LoVo (cell line): ENCODE measurements at regions not wholly inside any gene's neighbourhood (a gene's known extent, or its start where the extent isn't known, plus 50 kb on each side); places are given as distances from the start of the nearest gene placed in this dataset.

Experiments
- DNase-seq: peaks from one replicate; pipeline ENCODE4 v3.0.0-alpha.2; 2016; ENCODE audit warnings: low spot score

GRCh38 chr5:3736466-3736865 is 140.8 kb downstream of the IRX1 start:
- DNase-seq: no peak

DNA sequence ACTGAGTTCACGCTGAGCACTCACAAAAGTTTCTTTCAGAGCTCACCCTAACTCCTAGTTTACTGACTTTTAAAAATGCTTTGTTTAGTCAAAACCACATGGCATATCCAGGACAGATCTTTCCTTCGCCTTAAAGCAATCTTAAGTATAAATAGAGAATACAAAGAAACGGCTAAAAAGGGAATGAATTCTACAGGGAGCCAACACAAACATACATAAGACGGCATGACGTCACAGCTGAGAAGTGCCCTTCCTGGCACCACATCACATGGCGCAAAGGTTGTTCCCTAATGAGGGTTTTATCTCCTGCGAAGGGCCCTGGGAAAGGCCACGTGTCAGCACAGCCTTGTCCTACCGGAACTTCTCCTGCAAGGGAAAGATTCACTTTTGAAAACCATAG is 141.3 kb downstream of the IRX1 start:
- DNase-seq: no peak

GRCh38 chr5:3738919-3739318 is 143.3 kb downstream of the IRX1 start:
- no peak for DNase-seq

GRCh38 chr5:3740546-3741373 is 145.1 kb downstream of the IRX1 start:
- DNase-seq: peak; percentile 12

- no peak for DNase-seq
These were observed 145.7 kb downstream of the IRX1 start for GRCh38 chr5:3741374-3741770.

DNA sequence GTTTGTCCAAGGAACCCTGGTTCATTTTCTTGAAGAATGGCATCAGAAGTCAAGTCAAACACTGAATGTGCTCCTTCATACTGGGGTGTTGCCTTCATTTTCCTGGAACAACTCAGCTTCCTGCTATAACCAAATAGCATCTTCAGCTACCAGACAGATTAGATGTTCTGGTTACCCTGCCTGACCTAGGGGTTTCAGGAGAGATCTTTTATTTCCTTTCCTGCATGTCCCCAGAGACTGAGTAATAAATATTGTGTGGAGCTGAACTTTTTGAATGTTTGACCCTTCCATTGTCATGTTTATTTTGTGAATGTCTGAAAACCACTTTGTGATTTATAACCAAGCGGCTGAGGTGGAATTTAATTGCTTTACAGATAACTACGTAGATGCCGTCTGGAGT is 147.1 kb downstream of the IRX1 start:
- no peak for DNase-seq

DNA sequence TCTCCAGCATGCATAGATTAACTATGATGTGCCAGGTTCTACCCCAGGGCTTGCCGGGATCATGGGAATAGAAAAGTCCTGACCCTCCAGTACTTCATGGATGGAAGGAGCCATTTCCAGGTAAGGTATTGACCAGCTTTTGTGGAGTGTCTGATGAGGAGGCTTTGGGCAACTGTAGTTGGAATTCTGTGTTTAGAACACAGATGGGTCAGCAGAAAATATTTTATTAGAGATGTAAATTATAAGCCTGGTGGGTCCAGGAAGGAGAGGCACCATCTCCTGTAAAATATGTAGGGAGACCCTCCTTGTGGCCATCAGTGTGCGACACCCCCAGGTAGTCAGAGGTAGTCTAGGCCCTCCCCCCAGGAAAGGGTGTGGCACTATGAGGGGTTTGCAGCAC is 156.2 kb downstream of the IRX1 start:
- no peak for DNase-seq

DNA sequence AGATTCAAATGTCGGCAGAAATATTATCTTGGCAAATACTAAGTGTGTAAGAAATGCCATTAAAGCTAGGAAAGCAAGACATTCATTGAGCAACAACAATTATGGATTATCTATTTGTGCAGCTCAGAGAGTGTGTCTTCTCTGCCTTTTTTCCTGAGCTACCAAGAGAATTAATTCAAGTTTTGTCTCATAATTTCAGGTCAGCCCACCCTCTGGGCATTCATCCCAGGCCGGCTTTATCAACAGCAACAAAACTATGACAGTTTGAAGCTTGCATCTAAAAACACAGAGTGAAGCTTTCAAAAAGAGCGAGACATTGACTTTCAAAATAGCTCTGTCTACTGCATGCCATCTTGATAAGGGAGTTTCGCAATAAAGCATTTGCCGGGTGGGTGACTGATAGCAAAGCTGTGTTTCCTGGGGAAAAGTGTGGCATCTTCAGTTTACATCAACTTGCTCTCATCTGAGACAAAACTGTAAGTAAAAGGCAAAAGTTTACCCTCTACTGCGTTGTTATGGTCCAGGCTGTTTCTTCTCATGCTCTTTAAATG is 182.4 kb downstream of the IRX1 start:
- no peak for DNase-seq

DNA sequence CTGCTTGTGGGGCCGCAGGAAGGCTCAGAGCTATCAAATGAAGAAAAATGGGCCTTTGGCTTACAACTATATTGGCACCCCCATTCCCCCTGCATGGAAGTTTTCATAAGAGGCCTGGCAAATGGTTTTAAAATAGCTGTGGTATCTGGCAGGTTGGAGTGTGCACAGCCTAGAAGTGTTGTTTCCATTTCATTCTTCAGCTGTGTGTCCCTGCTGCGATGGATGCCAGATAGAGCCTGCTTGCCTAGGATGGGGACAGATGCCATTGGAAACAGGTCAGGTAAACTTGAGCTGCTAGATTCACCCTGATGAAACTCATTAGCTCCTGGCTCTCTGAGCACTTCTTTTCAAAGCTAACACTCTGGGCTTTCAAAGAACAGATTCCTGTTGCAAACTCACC is 183.3 kb downstream of the IRX1 start:
- no peak for DNase-seq

GRCh38 chr5:3780278-3780677 is 184.6 kb downstream of the IRX1 start:
- no peak for DNase-seq

GRCh38 chr5:3780907-3781306 is 185.3 kb downstream of the IRX1 start:
- no peak for DNase-seq

GRCh38 chr5:3784854-3785253 is 189.2 kb downstream of the IRX1 start:
- DNase-seq: no peak

GRCh38 chr5:3786165-3786564 is 190.5 kb downstream of the IRX1 start:
- DNase-seq: no peak

GRCh38 chr5:3786891-3787430 is 191.3 kb downstream of the IRX1 start:
- DNase-seq: no peak

DNA sequence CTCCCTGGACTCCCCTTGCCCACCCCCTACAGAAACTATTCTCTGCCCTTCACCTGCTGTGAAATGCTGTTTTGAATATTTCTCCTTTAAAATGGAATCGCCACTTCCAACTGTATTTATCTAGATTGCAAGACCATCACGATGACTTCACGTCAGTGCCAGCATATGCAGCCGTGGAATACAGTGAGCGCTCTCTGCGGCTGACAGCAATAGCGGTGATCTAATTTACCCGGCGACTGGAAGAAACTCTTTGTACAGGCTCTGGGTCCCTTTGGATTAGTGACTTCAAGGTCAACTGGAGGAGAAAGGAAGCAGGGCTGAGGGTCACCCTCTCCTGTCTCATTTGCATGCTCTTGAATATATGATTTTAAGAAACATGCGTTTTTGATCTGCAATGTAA is 192.0 kb downstream of the IRX1 start:
- no peak for DNase-seq

DNA sequence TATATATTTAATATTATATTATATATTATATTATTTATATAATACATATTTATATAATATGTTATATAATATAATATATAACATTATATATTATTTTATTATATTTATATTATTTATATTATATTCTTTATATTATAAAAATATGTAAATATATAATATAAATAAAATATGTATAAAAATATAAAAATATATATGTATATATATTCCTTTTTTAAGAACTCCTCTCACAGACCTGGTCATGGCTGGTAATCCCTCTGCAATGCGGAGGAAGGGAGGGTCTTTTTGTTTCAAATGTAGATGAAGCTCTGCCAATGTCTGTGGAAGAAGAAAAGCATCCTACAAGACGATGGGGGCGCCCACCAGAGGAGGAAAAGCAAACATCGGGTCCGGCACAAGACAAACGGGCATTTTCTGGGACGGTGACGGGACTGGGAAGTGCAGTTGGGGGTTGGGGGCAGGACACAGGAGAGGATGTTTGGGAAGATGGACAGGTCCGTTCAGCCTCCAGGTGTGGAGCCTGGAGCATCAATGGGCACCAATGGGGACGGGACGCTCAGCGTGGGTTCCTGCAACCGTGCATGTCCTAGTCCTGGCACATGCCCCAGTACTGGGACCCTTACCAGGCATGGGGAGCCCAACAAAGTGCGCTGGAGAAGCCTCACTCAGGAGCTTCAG is 194.0 kb downstream of the IRX1 start:
- no peak for DNase-seq

DNA sequence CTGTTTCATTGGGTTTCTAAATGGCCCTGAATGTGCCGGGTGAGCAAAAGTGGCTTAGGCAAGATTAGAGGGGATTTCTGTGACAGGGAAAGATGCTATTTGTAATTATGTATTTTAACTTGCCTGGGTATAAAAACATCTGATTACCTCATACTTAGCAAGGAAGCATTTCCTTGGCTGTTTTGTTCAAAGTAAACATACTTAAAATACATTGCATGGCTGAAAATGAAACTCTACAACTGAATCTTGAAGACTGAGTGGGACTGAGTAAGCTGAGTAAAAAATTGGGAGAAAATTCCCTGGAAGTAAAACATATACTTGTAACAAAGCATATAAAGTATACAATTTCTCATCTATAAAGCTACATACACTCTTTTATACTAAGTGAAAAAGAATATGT is 197.5 kb downstream of the IRX1 start:
- DNase-seq: no peak

DNA sequence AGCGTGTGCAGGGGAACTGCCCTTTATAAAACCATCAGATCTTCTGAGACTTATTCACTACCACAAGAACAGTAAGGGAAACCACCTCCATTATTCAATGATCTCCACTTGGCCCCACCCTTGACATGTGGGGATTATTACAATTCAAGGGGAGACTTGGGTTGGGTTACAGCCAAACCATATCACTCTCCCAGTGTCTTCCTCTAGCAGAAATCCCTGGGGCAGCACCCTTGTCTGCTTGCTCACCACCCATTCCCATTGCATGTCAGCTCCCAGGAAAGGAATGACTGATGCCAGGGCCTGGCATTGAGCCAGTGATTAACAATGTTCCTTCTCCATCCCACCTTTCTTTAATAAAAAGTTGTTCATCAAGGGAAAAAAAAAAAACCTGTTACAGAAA is 199.0 kb downstream of the IRX1 start:
- no peak for DNase-seq

- no peak for DNase-seq
These were observed 201.1 kb downstream of the IRX1 start for GRCh38 chr5:3796736-3797135.

- DNase-seq: no peak
These were observed 206.3 kb downstream of the IRX1 start for GRCh38 chr5:3801967-3802366.

- no peak for DNase-seq
These were observed 213.8 kb downstream of the IRX1 start for GRCh38 chr5:3809455-3809854.

DNA sequence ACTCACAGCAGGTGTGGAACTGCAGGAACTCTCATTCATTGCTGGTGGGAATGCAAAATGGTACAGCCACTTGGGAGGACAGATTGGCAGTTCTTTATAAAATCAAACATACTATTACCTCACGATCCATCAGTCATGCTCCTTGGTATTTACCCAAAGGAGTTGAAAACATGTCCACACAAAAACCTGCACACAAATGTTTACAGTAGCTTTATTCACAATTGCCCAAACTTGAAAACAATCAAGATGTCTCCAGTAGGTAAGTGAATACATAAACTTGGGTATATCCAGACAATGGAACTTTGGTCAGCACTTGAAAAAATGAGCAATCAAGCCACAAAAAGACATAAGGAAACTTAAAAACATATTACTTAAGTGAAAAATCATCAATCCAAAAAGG is 215.5 kb downstream of the IRX1 start:
- DNase-seq: no peak

DNA sequence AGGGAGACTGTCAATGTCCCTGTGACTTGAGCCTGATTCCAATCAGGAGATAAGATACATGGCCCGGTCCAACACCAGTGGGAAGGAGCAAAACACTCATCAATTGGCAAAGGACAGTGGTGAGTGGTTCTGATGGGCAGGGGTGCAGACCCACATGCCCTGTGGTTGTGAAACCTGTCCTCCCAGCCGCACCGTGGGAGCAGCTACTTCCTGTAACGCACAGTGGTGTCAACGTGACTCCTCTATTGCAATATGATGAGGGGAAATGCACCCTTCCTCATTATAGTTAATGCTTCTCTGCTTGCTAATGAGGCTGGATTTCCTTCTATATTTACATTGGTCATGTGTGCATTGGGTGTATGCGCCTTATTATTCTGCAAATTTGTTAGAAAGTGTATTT is 223.0 kb downstream of the IRX1 start:
- no peak for DNase-seq
